HG02798 (cell line): ENCODE measurements at regions not wholly inside any gene's neighbourhood (a gene's known extent, or its start where the extent isn't known, plus 50 kb on each side); places are given as distances from the start of the nearest gene placed in this dataset.

Experiments
- ATAC-seq: cut with Tn5 transposase; IDR thresholded peaks from one replicate; pipeline ENCODE4 v1.9.1; 2021; ENCODE audit warnings: mild to moderate bottlenecking; ENCODE audit not compliant: unreplicated experiment, poor library complexity

- ATAC-seq, result no peak
These were observed 51.5 kb downstream of the IRAG1 start for GRCh38 chr11:10641912-10642697.

GRCh38 chr11:10641177-10641911, 52.2 kb downstream of the IRAG1 start:
- ATAC-seq, result peak; percentile 80

GRCh38 chr11:10640308-10640707, 53.2 kb downstream of the IRAG1 start:
- ATAC-seq, result no peak

- ATAC-seq, result no peak
These were observed 54.2 kb downstream of the IRAG1 start for GRCh38 chr11:10639350-10639749.

GRCh38 chr11:10638316-10638925, 55.1 kb downstream of the IRAG1 start:
- no peak for ATAC-seq

- ATAC-seq, result no peak
These were observed 55.8 kb downstream of the IRAG1 start for GRCh38 chr11:10637731-10638151.

GRCh38 chr11:10634407-10634806, 59.1 kb downstream of the IRAG1 start:
- no peak for ATAC-seq

- ATAC-seq, result no peak
These were observed 60.3 kb downstream of the IRAG1 start for GRCh38 chr11:10633261-10633660.

GRCh38 chr11:10632483-10632882, 61.1 kb downstream of the IRAG1 start:
- no peak for ATAC-seq

- no peak for ATAC-seq
These were observed 61.8 kb downstream of the IRAG1 start for GRCh38 chr11:10631761-10632160.

- ATAC-seq, result no peak
These were observed 61.0 kb upstream of the LYVE1 start for GRCh38 chr11:10629411-10630002.

GRCh38 chr11:10628508-10629236, 60.2 kb upstream of the LYVE1 start:
- no peak for ATAC-seq

GRCh38 chr11:10627816-10628215, 59.4 kb upstream of the LYVE1 start:
- no peak for ATAC-seq

- no peak for ATAC-seq
These were observed 58.8 kb upstream of the LYVE1 start for GRCh38 chr11:10627291-10627690.

- ATAC-seq, result no peak
These were observed 57.5 kb upstream of the LYVE1 start for GRCh38 chr11:10625982-10626311.

GRCh38 chr11:10625281-10625981, 57.0 kb upstream of the LYVE1 start:
- no peak for ATAC-seq

GRCh38 chr11:10623797-10624761, 55.6 kb upstream of the LYVE1 start:
- no peak for ATAC-seq

- ATAC-seq, result no peak
These were observed 54.7 kb upstream of the LYVE1 start for GRCh38 chr11:10622957-10623791.
